WTC11 (cell line): ENCODE measurements at regions not wholly inside any gene's neighbourhood (a gene's known extent, or its start where the extent isn't known, plus 50 kb on each side); places are given as distances from the start of the nearest gene placed in this dataset.

Source experiments
- ATAC-seq: fragments of 200-7000 bp; cut with Tn5 transposase; 2 replicates; pipeline ENCODE4 v1.10.0; 2021; ENCODE audit warnings: mild to moderate bottlenecking, moderate library complexity
- CTCF ChIA-PET: fragments of 300-600 bp; sonication (Branson Sonifier 250); formaldehyde crosslinking; loops from one replicate; lab custom pipeline; 2021; ENCODE audit warnings: antibody characterized with exemption; lab: Charles Lee
- POLR2A ChIA-PET: fragments of 350-600 bp; sonication (Branson Sonifier 250); formaldehyde crosslinking; loops from one replicate; lab custom pipeline; 2021; ENCODE audit warnings: antibody characterized with exemption; lab: Charles Lee
- DNase-seq: peaks from one replicate; pipeline ENCODE4 v3.0.0; 2021; ENCODE audit warnings: low spot score
- H3K27ac Mint-ChIP-seq: 2 replicates; pipeline ENCODE4 v1.8.0; 2021; ENCODE audit warnings: mixed read lengths
- H3K27me3 Mint-ChIP-seq: 2 replicates; pipeline ENCODE4 v1.8.0; 2021; ENCODE audit warnings: low read depth, mild to moderate bottlenecking, moderate library complexity, mixed read lengths
- H3K36me3 Mint-ChIP-seq: 2 replicates; pipeline ENCODE4 v1.8.0; 2021; ENCODE audit warnings: mixed read lengths
- H3K4me1 Mint-ChIP-seq: 2 replicates; pipeline ENCODE4 v1.8.0; 2022; ENCODE audit warnings: mixed read lengths
- H3K4me3 Mint-ChIP-seq: 2 replicates; pipeline ENCODE4 v1.8.0; 2021; ENCODE audit warnings: mild to moderate bottlenecking, moderate library complexity, mixed read lengths
- H3K9me3 Mint-ChIP-seq: 2 replicates; pipeline ENCODE4 v1.8.0; 2021; ENCODE audit warnings: mixed read lengths
- ATF1 ChIP-seq: sonication (generic); formaldehyde crosslinking; IDR thresholded peaks from 2 replicates; pipeline ENCODE4 v1.8.1; 2023; ENCODE audit warnings: mild to moderate bottlenecking, moderate library complexity, missing genetic modification reagents
- HMGA2 ChIP-seq: fragments of 250-450 bp; sonication (Bioruptor Pico); IDR thresholded peaks from 2 replicates; pipeline ENCODE4 v1.4.0; 2021; ENCODE audit warnings: mild to moderate bottlenecking, moderate library complexity
- JAZF1 ChIP-seq: fragments of 250-450 bp; sonication (Bioruptor Pico); IDR thresholded peaks from 2 replicates; pipeline ENCODE4 v1.9.0; 2021; ENCODE audit warnings: moderate library complexity, mild to moderate bottlenecking, inconsistent platforms
- MXD4 ChIP-seq: fragments of 250-450 bp; sonication (Bioruptor Pico); IDR thresholded peaks from 2 replicates; pipeline ENCODE4 v1.8.0; 2021; ENCODE audit warnings: mild to moderate bottlenecking, moderate library complexity, borderline replicate concordance
- MYBL2 ChIP-seq: sonication (generic); formaldehyde crosslinking; IDR thresholded peaks from 2 replicates; pipeline ENCODE4 v1.8.1; 2023; ENCODE audit warnings: mild to moderate bottlenecking, moderate library complexity, missing genetic modification reagents
- NFE2L1 ChIP-seq: sonication (generic); formaldehyde crosslinking; IDR thresholded peaks from 2 replicates; pipeline ENCODE4 v1.8.1; 2023; ENCODE audit warnings: missing genetic modification reagents
- RELA ChIP-seq: sonication (generic); formaldehyde crosslinking; IDR thresholded peaks from 2 replicates; pipeline ENCODE4 v1.8.1; 2022; ENCODE audit warnings: missing genetic modification reagents, mild to moderate bottlenecking, borderline replicate concordance
- RORB ChIP-seq: fragments of 250-450 bp; sonication (Bioruptor Pico); IDR thresholded peaks from 2 replicates; pipeline ENCODE4 v1.9.0; 2021; ENCODE audit warnings: mild to moderate bottlenecking
- SP1 ChIP-seq: sonication (generic); formaldehyde crosslinking; conservative IDR thresholded peaks from 2 replicates; pipeline ENCODE4 v1.8.1; 2022; ENCODE audit warnings: missing genetic modification reagents
- TEAD1 ChIP-seq: sonication (generic); formaldehyde crosslinking; IDR thresholded peaks from 2 replicates; pipeline ENCODE4 v1.8.0; 2022; ENCODE audit warnings: mild to moderate bottlenecking, missing genetic modification reagents
- ZBTB21 ChIP-seq: sonication (generic); formaldehyde crosslinking; IDR thresholded peaks from 2 replicates; pipeline ENCODE4 v1.8.1; 2023; ENCODE audit warnings: mild to moderate bottlenecking, missing genetic modification reagents, borderline replicate concordance
- ZNF219 ChIP-seq: sonication (generic); formaldehyde crosslinking; IDR thresholded peaks from 2 replicates; pipeline ENCODE4 v1.8.0; 2023; ENCODE audit warnings: missing genetic modification reagents, mild to moderate bottlenecking, borderline replicate concordance
- ZNF232 ChIP-seq: sonication (generic); formaldehyde crosslinking; IDR thresholded peaks from 2 replicates; pipeline ENCODE4 v1.8.0; 2022; ENCODE audit warnings: mild to moderate bottlenecking, missing genetic modification reagents
- ZNF317 ChIP-seq: sonication (generic); formaldehyde crosslinking; IDR thresholded peaks from 2 replicates; pipeline ENCODE4 v1.8.1; 2023; ENCODE audit warnings: low read depth, mild to moderate bottlenecking, moderate library complexity, missing genetic modification reagents, borderline replicate concordance
- ZNF396 ChIP-seq: fragments of 250-450 bp; sonication (Bioruptor Pico); IDR thresholded peaks from 2 replicates; pipeline ENCODE4 v1.8.0; 2021; ENCODE audit warnings: mild to moderate bottlenecking, moderate library complexity, borderline replicate concordance
- TF ChIP-seq, protein P1 (sequence below): fragments of 250-450 bp; sonication (Bioruptor Pico); IDR thresholded peaks from 2 replicates; pipeline ENCODE4 v1.9.0; 2021; ENCODE audit warnings: mild to moderate bottlenecking, borderline replicate concordance
- TF ChIP-seq, protein P2 (sequence below): sonication (generic); formaldehyde crosslinking; IDR thresholded peaks from 2 replicates; pipeline ENCODE4 v1.8.1; 2023; ENCODE audit warnings: mild to moderate bottlenecking, missing genetic modification reagents, moderate library complexity
- TF ChIP-seq, protein P3 (sequence below): sonication (generic); formaldehyde crosslinking; IDR thresholded peaks from 2 replicates; pipeline ENCODE4 v1.8.1; 2023; ENCODE audit warnings: mild to moderate bottlenecking, moderate library complexity, missing genetic modification reagents
- TF ChIP-seq, protein P4 (sequence below): sonication (generic); formaldehyde crosslinking; IDR thresholded peaks from 2 replicates; pipeline ENCODE4 v1.8.0; 2023; ENCODE audit warnings: missing genetic modification reagents
- TF ChIP-seq, protein P5 (sequence below): fragments of 250-450 bp; sonication (Bioruptor Pico); IDR thresholded peaks from 2 replicates; pipeline ENCODE4 v1.9.0; 2021; ENCODE audit warnings: mild to moderate bottlenecking
- TF ChIP-seq, protein P6 (sequence below): sonication (generic); formaldehyde crosslinking; IDR thresholded peaks from 2 replicates; pipeline ENCODE4 v1.8.1; 2022; ENCODE audit warnings: low read depth, mild to moderate bottlenecking, moderate library complexity, missing genetic modification reagents, borderline replicate concordance
- TF ChIP-seq, protein P7 (sequence below): sonication (generic); formaldehyde crosslinking; IDR thresholded peaks from 2 replicates; pipeline ENCODE4 v1.8.0; 2022; ENCODE audit warnings: mild to moderate bottlenecking, missing genetic modification reagents
- TF ChIP-seq, protein P8 (sequence below): sonication (generic); formaldehyde crosslinking; IDR thresholded peaks from 2 replicates; pipeline ENCODE4 v1.8.0; 2022; ENCODE audit warnings: mild to moderate bottlenecking, missing genetic modification reagents

DNA sequence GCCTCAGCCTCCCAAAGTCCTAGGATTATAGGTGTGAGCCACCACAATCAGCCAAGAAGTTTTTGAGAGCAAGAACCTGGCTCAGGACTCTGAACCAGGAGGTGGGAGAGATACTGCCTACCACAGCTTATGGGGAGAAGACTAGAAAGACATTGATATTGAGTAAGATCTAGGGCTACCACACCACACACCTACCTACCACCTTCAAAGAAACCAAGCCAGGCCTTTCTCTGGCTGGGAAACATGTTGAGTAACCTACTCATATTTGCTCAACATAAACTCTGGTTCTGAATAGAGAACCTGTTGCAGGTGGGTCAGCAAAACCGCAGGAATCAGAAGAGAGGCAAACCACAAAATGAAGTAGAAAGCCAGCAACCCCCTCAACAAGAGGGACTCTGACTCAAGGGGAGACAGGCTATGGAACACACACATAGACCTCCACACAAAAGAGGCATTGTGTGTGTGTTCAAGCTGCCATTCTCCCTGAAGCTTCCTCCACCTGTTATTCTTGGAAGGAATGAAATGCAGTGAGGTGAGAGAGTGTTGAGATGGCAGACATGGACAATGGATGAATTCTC lies 1021.9 kb downstream of the NLGN4Y start:
- ChIA-PET POLR2A (no interaction called here), CTCF (no interaction called here)
- Mint-ChIP-seq H3K36me3 (no peaks in the 10 kb centered on the region), H3K27ac (no peak overlapping the region), H3K27me3 (no peaks in the 10 kb centered on the region), H3K9me3 (no peaks in the 10 kb centered on the region), H3K4me3 (no peak overlapping the region), H3K4me1 (no peaks in the 10 kb centered on the region)
- TF ChIP-seq ZNF219 (no peak), SP1 (CRISPR knock-in tag) (no peak), ZNF317 (CRISPR knock-in tag) (no peak), JAZF1 (CRISPR knock-in tag) (no peak), ZBTB21 (no peak), RELA (no peak), ZNF396 (CRISPR knock-in tag) (no peak), ATF1 (no peak), MXD4 (CRISPR knock-in tag) (no peak), ZNF232 (CRISPR knock-in tag) (no peak), RORB (CRISPR knock-in tag) (no peak)
- TF ChIP-seq, protein P1, sequence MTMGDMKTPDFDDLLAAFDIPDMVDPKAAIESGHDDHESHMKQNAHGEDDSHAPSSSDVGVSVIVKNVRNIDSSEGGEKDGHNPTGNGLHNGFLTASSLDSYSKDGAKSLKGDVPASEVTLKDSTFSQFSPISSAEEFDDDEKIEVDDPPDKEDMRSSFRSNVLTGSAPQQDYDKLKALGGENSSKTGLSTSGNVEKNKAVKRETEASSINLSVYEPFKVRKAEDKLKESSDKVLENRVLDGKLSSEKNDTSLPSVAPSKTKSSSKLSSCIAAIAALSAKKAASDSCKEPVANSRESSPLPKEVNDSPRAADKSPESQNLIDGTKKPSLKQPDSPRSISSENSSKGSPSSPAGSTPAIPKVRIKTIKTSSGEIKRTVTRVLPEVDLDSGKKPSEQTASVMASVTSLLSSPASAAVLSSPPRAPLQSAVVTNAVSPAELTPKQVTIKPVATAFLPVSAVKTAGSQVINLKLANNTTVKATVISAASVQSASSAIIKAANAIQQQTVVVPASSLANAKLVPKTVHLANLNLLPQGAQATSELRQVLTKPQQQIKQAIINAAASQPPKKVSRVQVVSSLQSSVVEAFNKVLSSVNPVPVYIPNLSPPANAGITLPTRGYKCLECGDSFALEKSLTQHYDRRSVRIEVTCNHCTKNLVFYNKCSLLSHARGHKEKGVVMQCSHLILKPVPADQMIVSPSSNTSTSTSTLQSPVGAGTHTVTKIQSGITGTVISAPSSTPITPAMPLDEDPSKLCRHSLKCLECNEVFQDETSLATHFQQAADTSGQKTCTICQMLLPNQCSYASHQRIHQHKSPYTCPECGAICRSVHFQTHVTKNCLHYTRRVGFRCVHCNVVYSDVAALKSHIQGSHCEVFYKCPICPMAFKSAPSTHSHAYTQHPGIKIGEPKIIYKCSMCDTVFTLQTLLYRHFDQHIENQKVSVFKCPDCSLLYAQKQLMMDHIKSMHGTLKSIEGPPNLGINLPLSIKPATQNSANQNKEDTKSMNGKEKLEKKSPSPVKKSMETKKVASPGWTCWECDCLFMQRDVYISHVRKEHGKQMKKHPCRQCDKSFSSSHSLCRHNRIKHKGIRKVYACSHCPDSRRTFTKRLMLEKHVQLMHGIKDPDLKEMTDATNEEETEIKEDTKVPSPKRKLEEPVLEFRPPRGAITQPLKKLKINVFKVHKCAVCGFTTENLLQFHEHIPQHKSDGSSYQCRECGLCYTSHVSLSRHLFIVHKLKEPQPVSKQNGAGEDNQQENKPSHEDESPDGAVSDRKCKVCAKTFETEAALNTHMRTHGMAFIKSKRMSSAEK = no peak
- TF ChIP-seq, protein P2, sequence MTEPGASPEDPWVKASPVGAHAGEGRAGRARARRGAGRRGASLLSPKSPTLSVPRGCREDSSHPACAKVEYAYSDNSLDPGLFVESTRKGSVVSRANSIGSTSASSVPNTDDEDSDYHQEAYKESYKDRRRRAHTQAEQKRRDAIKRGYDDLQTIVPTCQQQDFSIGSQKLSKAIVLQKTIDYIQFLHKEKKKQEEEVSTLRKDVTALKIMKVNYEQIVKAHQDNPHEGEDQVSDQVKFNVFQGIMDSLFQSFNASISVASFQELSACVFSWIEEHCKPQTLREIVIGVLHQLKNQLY = no peak
- TF ChIP-seq, protein P3, sequence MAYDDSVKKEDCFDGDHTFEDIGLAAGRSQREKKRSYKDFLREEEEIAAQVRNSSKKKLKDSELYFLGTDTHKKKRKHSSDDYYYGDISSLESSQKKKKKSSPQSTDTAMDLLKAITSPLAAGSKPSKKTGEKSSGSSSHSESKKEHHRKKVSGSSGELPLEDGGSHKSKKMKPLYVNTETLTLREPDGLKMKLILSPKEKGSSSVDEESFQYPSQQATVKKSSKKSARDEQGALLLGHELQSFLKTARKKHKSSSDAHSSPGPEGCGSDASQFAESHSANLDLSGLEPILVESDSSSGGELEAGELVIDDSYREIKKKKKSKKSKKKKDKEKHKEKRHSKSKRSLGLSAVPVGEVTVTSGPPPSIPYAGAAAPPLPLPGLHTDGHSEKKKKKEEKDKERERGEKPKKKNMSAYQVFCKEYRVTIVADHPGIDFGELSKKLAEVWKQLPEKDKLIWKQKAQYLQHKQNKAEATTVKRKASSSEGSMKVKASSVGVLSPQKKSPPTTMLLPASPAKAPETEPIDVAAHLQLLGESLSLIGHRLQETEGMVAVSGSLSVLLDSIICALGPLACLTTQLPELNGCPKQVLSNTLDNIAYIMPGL (CRISPR knock-in tag) = no peak
- TF ChIP-seq, protein P4, sequence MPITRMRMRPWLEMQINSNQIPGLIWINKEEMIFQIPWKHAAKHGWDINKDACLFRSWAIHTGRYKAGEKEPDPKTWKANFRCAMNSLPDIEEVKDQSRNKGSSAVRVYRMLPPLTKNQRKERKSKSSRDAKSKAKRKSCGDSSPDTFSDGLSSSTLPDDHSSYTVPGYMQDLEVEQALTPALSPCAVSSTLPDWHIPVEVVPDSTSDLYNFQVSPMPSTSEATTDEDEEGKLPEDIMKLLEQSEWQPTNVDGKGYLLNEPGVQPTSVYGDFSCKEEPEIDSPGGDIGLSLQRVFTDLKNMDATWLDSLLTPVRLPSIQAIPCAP (CRISPR knock-in tag) = no peak
- TF ChIP-seq, protein P5, sequence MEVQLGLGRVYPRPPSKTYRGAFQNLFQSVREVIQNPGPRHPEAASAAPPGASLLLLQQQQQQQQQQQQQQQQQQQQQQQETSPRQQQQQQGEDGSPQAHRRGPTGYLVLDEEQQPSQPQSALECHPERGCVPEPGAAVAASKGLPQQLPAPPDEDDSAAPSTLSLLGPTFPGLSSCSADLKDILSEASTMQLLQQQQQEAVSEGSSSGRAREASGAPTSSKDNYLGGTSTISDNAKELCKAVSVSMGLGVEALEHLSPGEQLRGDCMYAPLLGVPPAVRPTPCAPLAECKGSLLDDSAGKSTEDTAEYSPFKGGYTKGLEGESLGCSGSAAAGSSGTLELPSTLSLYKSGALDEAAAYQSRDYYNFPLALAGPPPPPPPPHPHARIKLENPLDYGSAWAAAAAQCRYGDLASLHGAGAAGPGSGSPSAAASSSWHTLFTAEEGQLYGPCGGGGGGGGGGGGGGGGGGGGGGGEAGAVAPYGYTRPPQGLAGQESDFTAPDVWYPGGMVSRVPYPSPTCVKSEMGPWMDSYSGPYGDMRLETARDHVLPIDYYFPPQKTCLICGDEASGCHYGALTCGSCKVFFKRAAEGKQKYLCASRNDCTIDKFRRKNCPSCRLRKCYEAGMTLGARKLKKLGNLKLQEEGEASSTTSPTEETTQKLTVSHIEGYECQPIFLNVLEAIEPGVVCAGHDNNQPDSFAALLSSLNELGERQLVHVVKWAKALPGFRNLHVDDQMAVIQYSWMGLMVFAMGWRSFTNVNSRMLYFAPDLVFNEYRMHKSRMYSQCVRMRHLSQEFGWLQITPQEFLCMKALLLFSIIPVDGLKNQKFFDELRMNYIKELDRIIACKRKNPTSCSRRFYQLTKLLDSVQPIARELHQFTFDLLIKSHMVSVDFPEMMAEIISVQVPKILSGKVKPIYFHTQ (CRISPR knock-in tag) = no peak
- DNase-seq (no peak), ATAC-seq (no peak)

DNA sequence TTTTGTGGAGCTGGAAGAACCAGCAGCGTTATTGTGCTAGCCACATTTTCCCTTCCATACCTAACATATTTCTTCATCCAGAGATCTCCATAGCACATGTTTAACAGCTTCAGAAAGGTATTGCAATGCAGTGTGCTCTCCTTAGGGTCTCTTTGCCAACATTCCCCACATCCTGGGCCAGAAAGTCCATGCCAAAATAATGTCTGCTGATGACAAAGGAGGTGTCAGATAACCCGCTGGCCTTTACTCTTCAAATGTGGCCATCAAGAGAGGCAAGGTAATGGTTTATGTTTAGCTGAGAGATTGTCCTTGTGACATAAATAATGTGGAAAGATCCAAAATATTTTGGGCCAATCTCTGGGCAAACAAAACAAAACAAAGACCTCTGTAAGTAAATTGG lies 1027.7 kb downstream of the NLGN4Y start:
- H3K4me1 Mint-ChIP-seq = no peaks in the 10 kb centered on the region
- H3K4me3 Mint-ChIP-seq = no peak overlapping the region
- DNase-seq = no peak
- no peaks in the 10 kb centered on the region for H3K27me3 Mint-ChIP-seq
- ATAC-seq = no peak
- CTCF ChIA-PET = interaction anchor here (0.6 kb wide), 1 partner anchor 95 kb away, joined by 4 read pairs; no protein-coding TSS in a partner anchor
- POLR2A ChIA-PET = no interaction called here
- H3K9me3 Mint-ChIP-seq = 0 out of 2 replicates have a peak, but pooled peaks cover 6% of the 10 kb centered on the region
- no peaks in the 10 kb centered on the region for H3K36me3 Mint-ChIP-seq
- no peak overlapping the region for H3K27ac Mint-ChIP-seq
- TF ChIP-seq, protein P6, sequence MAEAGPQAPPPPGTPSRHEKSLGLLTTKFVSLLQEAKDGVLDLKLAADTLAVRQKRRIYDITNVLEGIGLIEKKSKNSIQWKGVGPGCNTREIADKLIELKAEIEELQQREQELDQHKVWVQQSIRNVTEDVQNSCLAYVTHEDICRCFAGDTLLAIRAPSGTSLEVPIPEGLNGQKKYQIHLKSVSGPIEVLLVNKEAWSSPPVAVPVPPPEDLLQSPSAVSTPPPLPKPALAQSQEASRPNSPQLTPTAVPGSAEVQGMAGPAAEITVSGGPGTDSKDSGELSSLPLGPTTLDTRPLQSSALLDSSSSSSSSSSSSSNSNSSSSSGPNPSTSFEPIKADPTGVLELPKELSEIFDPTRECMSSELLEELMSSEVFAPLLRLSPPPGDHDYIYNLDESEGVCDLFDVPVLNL = no peak
- no peak for TF ChIP-seq ZNF232 (CRISPR knock-in tag)
- no peak for TF ChIP-seq MYBL2 (CRISPR knock-in tag)
- no peak for TF ChIP-seq NFE2L1 (CRISPR knock-in tag)
- no peak for TF ChIP-seq ZBTB21
- TF ChIP-seq, protein P2 = no peak
- TF ChIP-seq TEAD1 (CRISPR knock-in tag) = no peak
- TF ChIP-seq, protein P7, sequence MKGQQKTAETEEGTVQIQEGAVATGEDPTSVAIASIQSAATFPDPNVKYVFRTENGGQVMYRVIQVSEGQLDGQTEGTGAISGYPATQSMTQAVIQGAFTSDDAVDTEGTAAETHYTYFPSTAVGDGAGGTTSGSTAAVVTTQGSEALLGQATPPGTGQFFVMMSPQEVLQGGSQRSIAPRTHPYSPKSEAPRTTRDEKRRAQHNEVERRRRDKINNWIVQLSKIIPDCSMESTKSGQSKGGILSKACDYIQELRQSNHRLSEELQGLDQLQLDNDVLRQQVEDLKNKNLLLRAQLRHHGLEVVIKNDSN = no peak
- TF ChIP-seq, protein P8, sequence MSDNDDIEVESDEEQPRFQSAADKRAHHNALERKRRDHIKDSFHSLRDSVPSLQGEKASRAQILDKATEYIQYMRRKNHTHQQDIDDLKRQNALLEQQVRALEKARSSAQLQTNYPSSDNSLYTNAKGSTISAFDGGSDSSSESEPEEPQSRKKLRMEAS (CRISPR knock-in tag) = no peak
- TF ChIP-seq HMGA2 (CRISPR knock-in tag) = no peak
